GM23248 (cell line): ENCODE measurements at regions not wholly inside any gene's neighbourhood (a gene's known extent, or its start where the extent isn't known, plus 50 kb on each side); places are given as distances from the start of the nearest gene placed in this dataset.

ENCODE experiments used
- DNase-seq: peaks from one replicate; pipeline ENCODE4 v3.0.0-alpha.2; 2015
- H2AFZ ChIP-seq: fragments of 200-600 bp; sonication (generic); 2 replicates; pipeline ENCODE4 v1.6.1; 2016; ENCODE audit warnings: antibody characterized with exemption
- H3F3A ChIP-seq: fragments of 200-600 bp; sonication (generic); 2 replicates; pipeline ENCODE4 v1.6.1; 2016; ENCODE audit warnings: mild to moderate bottlenecking, antibody characterized with exemption, mixed run types; ENCODE audit not compliant: insufficient read depth
- H3K27ac ChIP-seq: fragments of 200-600 bp; sonication (generic); 2 replicates; pipeline ENCODE4 v1.5.1; 2016; ENCODE audit warnings: mild to moderate bottlenecking
- H3K27me3 ChIP-seq: fragments of 200-600 bp; sonication (generic); replicated peaks from 2 replicates; pipeline ENCODE4 v1.6.1; 2016; ENCODE audit warnings: mild to moderate bottlenecking; ENCODE audit not compliant: insufficient read depth
- H3K36me3 ChIP-seq: fragments of 200-600 bp; sonication (generic); 2 replicates; pipeline ENCODE4 v1.6.1; 2016; ENCODE audit warnings: low read depth, mild to moderate bottlenecking
- H3K4me1 ChIP-seq: fragments of 200-600 bp; sonication (generic); 2 replicates; pipeline ENCODE4 v1.6.1; 2016; ENCODE audit warnings: mild to moderate bottlenecking; ENCODE audit not compliant: insufficient read depth
- H3K4me2 ChIP-seq: fragments of 200-600 bp; sonication (generic); one replicate; pipeline ENCODE4 v1.6.1; 2016; ENCODE audit warnings: mild to moderate bottlenecking; ENCODE audit not compliant: unreplicated experiment
- H3K4me3 ChIP-seq: fragments of 200-600 bp; sonication (generic); 2 replicates; pipeline ENCODE4 v1.5.1; 2016; ENCODE audit warnings: mild to moderate bottlenecking
- H3K79me2 ChIP-seq: fragments of 200-600 bp; sonication (generic); 2 replicates; pipeline ENCODE4 v1.6.1; 2016; ENCODE audit warnings: mild to moderate bottlenecking; ENCODE audit not compliant: insufficient read depth
- H3K9ac ChIP-seq: fragments of 200-600 bp; sonication (generic); 2 replicates; pipeline ENCODE4 v1.6.1; 2016; ENCODE audit warnings: mild to moderate bottlenecking
- H3K9me2 ChIP-seq: fragments of 200-600 bp; sonication (generic); 2 replicates; pipeline ENCODE4 v1.6.1; 2016; ENCODE audit warnings: mixed run types, mild to moderate bottlenecking, moderate library complexity; ENCODE audit not compliant: insufficient read depth
- H3K9me3 ChIP-seq: fragments of 200-600 bp; sonication (generic); one replicate; pipeline ENCODE4 v1.6.1; 2017; ENCODE audit warnings: low read depth
- H4K20me1 ChIP-seq: fragments of 200-600 bp; sonication (generic); 2 replicates; pipeline ENCODE4 v1.6.0; 2016; ENCODE audit not compliant: insufficient read depth
- EZH2 ChIP-seq: fragments of 200-600 bp; sonication (generic); IDR thresholded peaks from 2 replicates; pipeline ENCODE4 v1.6.1; 2018; ENCODE audit warnings: antibody characterized with exemption, mild to moderate bottlenecking; ENCODE audit not compliant: insufficient read depth, poor library complexity, severe bottlenecking
- EZH2phosphoT487 ChIP-seq: fragments of 200-600 bp; sonication (generic); IDR thresholded peaks from 2 replicates; pipeline ENCODE4 v1.6.1; 2018; ENCODE audit warnings: antibody characterized with exemption, moderate library complexity, mild to moderate bottlenecking, low read depth; ENCODE audit not compliant: insufficient read depth
- WGBS, 2 experiments: methylation state at CpG; one replicate each; pipeline ENCODE4 v1.1.6; 2015 to 2017; ENCODE audit warnings: low lambda C conversion rate in 2 of 2, low coverage in 1 of 2; ENCODE audit errors: missing lambda C conversion rate in 2 of 2; 5-methylcytosine and 5-hydroxymethylcytosine counted together
- in situ Hi-C: fragments of 300-500 bp; cut with MboI; formaldehyde crosslinking; loops from 2 replicates; pipeline ENCODE4 v1.15.0; 2020

GRCh38 chr7:118349604-118350003 is 125.1 kb downstream of the ANKRD7 start:
- in situ Hi-C loops: no loop called here
- Histone ChIP-seq H3K79me2 (no peaks in the 10 kb centered on the region), H3K9me2 (0 out of 2 replicates have a peak, but pooled peaks cover 4% of the 10 kb centered on the region), H3K36me3 (no peaks in the 10 kb centered on the region), H3F3A (no peaks in the 10 kb centered on the region), H3K4me1 (no peaks in the 10 kb centered on the region), H3K9ac (no peak overlapping the region), H3K4me2 (no peak overlapping the region), H2AFZ (no peak overlapping the region), H3K9me3 (no peaks in the 10 kb centered on the region), H3K4me3 (no peak overlapping the region), H3K27ac (no peak overlapping the region), H4K20me1 (no peaks in the 10 kb centered on the region), H3K27me3 (no peaks in the 10 kb centered on the region)
- 6 to 7% methylated on average over 1 of the region's 1 CpG for WGBS, 2 experiments
- TF ChIP-seq EZH2phosphoT487: no peak
- TF ChIP-seq EZH2: no peak
- no peak for DNase-seq

GRCh38 chr7:118350260-118350659 is 125.8 kb downstream of the ANKRD7 start:
- no peak overlapping the region for H3K4me3 ChIP-seq
- H3K27me3 ChIP-seq: no peaks in the 10 kb centered on the region
- H4K20me1 ChIP-seq: no peaks in the 10 kb centered on the region
- no peaks in the 10 kb centered on the region for H3K79me2 ChIP-seq
- H3K9me2 ChIP-seq: 0 out of 2 replicates have a peak, but pooled peaks cover 4% of the 10 kb centered on the region
- in situ Hi-C loops: no loop called here
- no peak overlapping the region for H3K4me2 ChIP-seq
- no peaks in the 10 kb centered on the region for H3K4me1 ChIP-seq
- no peak overlapping the region for H2AFZ ChIP-seq
- no peak overlapping the region for H3K27ac ChIP-seq
- no peak for TF ChIP-seq EZH2phosphoT487
- no peak for TF ChIP-seq EZH2
- H3F3A ChIP-seq: no peaks in the 10 kb centered on the region
- no peak overlapping the region for H3K9ac ChIP-seq
- 0 to 10% methylated on average over 1 of the region's 1 CpG for WGBS, 2 experiments
- no peaks in the 10 kb centered on the region for H3K36me3 ChIP-seq
- no peaks in the 10 kb centered on the region for H3K9me3 ChIP-seq
- no peak for DNase-seq

- no peak for TF ChIP-seq EZH2
- TF ChIP-seq EZH2phosphoT487: no peak
- H3K79me2 ChIP-seq: no peaks in the 10 kb centered on the region
- H3K27ac ChIP-seq: no peak overlapping the region
- WGBS, 2 experiments: 4% methylated on average over 3 of the region's 3 CpGs
- in situ Hi-C loops: no loop called here
- H2AFZ ChIP-seq: no peak overlapping the region
- H3K9me2 ChIP-seq: 0 out of 2 replicates have a peak, but pooled peaks cover 2% of the 10 kb centered on the region
- no peaks in the 10 kb centered on the region for H3K9me3 ChIP-seq
- H3K4me3 ChIP-seq: no peak overlapping the region
- H3K27me3 ChIP-seq: no peaks in the 10 kb centered on the region
- H3K4me2 ChIP-seq: no peak overlapping the region
- no peaks in the 10 kb centered on the region for H3F3A ChIP-seq
- H3K9ac ChIP-seq: no peak overlapping the region
- H3K36me3 ChIP-seq: no peaks in the 10 kb centered on the region
- no peaks in the 10 kb centered on the region for H4K20me1 ChIP-seq
- DNase-seq: peak; percentile 3
- no peaks in the 10 kb centered on the region for H3K4me1 ChIP-seq
These were observed 128.5 kb downstream of the ANKRD7 start for GRCh38 chr7:118352867-118353453.

GRCh38 chr7:118366363-118366762 is 141.9 kb downstream of the ANKRD7 start:
- H3K9ac ChIP-seq: no peak overlapping the region
- H3K27ac ChIP-seq: no peak overlapping the region
- no peaks in the 10 kb centered on the region for H3F3A ChIP-seq
- no peaks in the 10 kb centered on the region for H3K4me1 ChIP-seq
- in situ Hi-C loops: no loop called here
- H3K36me3 ChIP-seq: no peaks in the 10 kb centered on the region
- no peaks in the 10 kb centered on the region for H3K79me2 ChIP-seq
- H3K27me3 ChIP-seq: no peaks in the 10 kb centered on the region
- no peak overlapping the region for H3K4me3 ChIP-seq
- 18 to 22% methylated on average over 5 of the region's 5 CpGs for WGBS, 2 experiments
- H3K4me2 ChIP-seq: no peak overlapping the region
- no peaks in the 10 kb centered on the region for H4K20me1 ChIP-seq
- DNase-seq: no peak
- no peak for TF ChIP-seq EZH2
- no peak for TF ChIP-seq EZH2phosphoT487
- H3K9me3 ChIP-seq: no peaks in the 10 kb centered on the region
- no peaks in the 10 kb centered on the region for H3K9me2 ChIP-seq
- H2AFZ ChIP-seq: no peak overlapping the region

GRCh38 chr7:118368958-118369357 is 144.5 kb downstream of the ANKRD7 start:
- no peak overlapping the region for H3K4me2 ChIP-seq
- no peak overlapping the region for H3K27ac ChIP-seq
- no peaks in the 10 kb centered on the region for H3K27me3 ChIP-seq
- H3K9me2 ChIP-seq: no peaks in the 10 kb centered on the region
- H3K9me3 ChIP-seq: no peaks in the 10 kb centered on the region
- no peak overlapping the region for H3K9ac ChIP-seq
- in situ Hi-C loops: no loop called here
- DNase-seq: no peak
- TF ChIP-seq EZH2phosphoT487: no peak
- TF ChIP-seq EZH2: no peak
- H3K36me3 ChIP-seq: no peaks in the 10 kb centered on the region
- no peaks in the 10 kb centered on the region for H4K20me1 ChIP-seq
- no peaks in the 10 kb centered on the region for H3K79me2 ChIP-seq
- no peak overlapping the region for H3K4me3 ChIP-seq
- H3F3A ChIP-seq: no peaks in the 10 kb centered on the region
- no peaks in the 10 kb centered on the region for H3K4me1 ChIP-seq
- H2AFZ ChIP-seq: no peak overlapping the region
